SK-N-MC (cell line): ENCODE measurements at regions not wholly inside any gene's neighbourhood (a gene's known extent, or its start where the extent isn't known, plus 50 kb on each side); places are given as distances from the start of the nearest gene placed in this dataset.

Experiments
- EZH2 ChIP-seq: fragments of 200-600 bp; sonication (generic); IDR thresholded peaks from one replicate; pipeline ENCODE4 v1.6.1; 2017; ENCODE audit warnings: antibody characterized with exemption
- FOXP2 ChIP-seq: optimal IDR thresholded peaks from 2 replicates; pipeline ENCODE3; 2011; ENCODE audit warnings: mild to moderate bottlenecking, moderate library complexity; ENCODE audit not compliant: insufficient read depth; ENCODE audit errors: extremely low read length, control extremely low read depth
- POLR2AphosphoS5 ChIP-seq: IDR thresholded peaks from 2 replicates; pipeline ENCODE4 v1.6.1; 2012; ENCODE audit warnings: mild to moderate bottlenecking, low read depth, low read length, borderline replicate concordance

GRCh38 chr4:13721894-13722293, 94.4 kb upstream of the BOD1L1 start:
- TF ChIP-seq EZH2 = no peak
- no peak for TF ChIP-seq POLR2AphosphoS5
- TF ChIP-seq FOXP2 = no peak
